SHP77 (cell line): ENCODE measurements at regions not wholly inside any gene's neighbourhood (a gene's known extent, or its start where the extent isn't known, plus 50 kb on each side); places are given as distances from the start of the nearest gene placed in this dataset.

Experiments used
- DNase-seq, 2 experiments: peaks; one replicate each; lab custom pipeline; 2025; lab: John Stamatoyannopoulos, UW

DNA sequence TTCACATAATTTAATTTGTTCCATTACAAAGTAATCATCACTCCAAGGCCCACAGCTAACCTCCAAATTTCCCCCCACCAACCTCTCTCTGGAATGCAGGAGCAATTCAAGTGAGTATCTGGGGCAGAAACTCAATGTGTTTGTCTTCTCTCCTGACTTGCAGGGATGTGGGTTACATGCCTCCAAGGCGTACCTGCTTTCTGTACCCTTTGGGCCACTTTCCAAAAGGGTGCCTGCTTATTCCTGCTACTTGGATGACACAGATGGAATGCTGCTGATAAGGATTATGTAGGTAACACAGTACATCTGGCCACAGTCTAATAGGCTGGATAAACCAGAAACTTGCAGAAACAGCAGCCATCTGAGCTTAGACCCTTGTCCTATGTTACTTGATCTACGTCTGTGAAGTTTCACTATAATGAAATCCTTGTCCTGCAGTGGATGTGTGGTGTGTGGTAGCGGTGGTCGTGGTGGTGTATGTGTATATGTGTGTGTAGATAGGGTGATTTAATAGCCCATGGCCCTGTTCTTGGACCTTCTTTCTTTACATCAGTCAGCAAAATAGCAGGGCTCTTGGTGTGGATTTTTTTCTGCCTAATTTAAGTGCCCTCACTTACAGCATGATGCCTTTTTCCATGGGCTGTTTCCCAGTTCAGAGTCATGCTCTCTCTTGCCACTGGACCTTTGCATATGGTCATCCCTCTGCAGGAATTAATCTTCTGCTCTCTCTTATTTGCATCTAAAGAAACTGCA lies 175.9 kb downstream of the ZDHHC21 start:
- DNase-seq, result no peak

DNA sequence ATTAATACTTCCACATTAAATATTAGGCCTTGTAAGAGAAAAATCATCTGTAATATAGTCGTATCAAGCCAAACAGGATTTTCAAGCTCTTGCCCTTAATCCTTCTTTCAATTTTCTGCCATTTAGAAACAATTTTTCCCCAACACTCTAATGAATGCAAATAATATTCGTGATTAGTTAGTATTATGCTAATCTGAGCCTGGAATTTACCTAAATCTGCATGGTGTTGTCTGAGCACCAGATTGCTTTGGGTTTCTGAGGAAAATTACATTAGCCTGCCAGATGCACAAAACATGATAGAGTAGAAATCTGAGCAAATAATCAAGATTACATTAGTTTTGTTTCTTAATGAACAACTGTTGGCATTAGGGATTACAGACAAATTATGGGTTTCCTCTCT lies 176.6 kb downstream of the ZDHHC21 start:
- no peak for DNase-seq

DNA sequence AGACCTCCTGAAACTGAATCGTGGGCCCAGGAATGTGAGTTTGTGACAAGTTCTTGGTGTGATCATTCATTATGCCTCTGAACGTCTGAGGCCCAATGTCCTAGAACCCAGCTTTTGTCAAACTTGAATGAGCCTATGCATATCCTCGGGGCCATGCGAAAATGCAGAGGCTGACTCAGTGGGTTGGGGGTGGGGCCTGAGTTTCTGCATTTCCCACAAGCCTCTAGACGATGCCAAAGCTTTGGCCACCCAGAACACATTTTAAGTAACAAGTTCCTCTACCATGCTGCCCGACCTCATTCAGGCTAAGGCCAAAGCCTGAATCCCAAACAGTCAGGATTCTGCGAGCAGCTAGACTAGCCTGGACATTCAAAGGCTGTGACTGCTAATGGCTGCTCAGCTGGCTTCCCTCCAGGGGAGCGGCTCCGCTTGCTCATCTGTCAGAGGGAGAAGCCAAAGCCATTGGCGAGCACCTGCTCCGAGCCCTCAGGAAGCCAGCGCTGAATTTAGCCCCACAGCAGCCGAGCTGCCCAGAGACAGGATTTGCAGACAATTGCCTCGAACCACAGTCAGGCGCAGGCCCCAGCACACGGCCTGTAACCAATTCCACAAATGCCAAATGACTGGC lies 177.5 kb downstream of the ZDHHC21 start:
- peak; percentile 69 to 88 for DNase-seq

DNA sequence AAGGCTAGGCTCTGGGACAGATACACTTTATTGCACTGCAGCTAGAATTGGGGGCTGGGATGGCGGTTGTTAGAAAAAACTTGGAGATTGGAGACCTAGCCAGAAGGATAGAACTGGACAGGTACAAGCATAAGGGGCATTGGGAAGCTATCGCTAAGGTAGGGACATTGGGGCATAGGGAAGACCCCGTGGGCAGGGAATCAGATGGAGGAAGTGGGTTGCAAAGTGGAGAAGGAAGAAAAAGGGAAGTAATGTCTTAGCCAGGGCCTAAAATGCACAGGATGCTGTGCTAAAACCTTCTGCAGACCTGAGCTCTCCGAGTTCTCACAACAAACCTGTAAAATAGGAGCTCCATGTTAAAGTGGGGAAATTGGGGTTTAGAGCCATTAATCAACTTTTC lies 178.2 kb downstream of the ZDHHC21 start:
- DNase-seq, result no peak

DNA sequence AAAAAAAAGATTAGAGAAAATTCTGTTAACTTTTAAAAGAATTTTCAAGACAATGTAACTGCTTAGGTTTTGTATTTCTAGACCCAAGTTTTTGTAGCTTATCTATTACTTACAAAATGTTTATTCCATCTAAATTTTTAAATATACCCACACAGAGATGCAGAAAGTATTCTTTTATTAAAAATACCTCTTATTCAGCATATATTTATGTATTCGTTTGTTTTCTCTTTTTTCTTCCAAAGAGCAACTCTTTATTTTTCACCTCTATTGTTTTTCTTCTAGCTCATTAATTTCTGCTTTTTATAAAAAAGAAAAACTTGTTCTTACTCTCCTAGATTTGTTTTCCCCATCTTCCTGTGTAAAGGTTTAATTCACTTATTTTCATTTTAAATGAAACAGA lies 180.3 kb downstream of the ZDHHC21 start:
- no peak for DNase-seq

DNA sequence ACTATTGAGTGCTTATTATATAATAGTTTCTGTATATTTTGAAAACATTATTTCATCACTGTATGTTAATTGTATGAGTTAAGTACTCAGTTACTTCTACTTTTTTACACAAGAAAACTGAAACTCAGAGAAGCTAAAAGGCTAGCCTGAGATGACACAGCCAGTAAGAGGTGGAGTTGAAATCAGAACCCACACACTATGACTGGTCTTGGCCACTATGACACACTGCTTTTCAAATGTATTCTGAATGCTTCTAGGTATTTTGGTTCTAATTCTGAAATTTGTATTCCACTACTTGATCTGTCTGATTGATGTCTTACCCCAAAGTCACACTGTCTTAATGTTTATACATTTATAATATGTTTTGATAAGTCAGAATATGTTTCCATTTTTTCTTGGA lies 181.8 kb downstream of the ZDHHC21 start:
- DNase-seq, result no peak

DNA sequence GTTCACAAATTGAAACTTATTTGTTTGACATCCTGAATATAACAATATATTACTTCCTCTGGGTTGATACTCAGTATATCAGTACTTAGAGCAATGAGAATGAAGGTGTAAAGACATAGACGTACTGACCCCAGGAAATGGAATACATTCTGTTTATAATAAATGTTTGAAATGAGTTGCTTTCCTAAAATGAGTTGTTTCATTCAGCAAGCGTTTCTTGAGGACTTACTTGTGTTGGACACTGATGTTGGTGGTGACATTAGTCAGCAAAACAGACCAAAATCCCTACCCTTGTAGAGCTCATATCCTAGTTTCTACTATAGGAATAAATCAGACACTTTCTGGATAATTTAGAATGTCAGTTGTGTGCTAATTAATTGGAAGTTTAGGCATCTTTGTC lies 184.3 kb downstream of the ZDHHC21 start:
- no peak for DNase-seq

DNA sequence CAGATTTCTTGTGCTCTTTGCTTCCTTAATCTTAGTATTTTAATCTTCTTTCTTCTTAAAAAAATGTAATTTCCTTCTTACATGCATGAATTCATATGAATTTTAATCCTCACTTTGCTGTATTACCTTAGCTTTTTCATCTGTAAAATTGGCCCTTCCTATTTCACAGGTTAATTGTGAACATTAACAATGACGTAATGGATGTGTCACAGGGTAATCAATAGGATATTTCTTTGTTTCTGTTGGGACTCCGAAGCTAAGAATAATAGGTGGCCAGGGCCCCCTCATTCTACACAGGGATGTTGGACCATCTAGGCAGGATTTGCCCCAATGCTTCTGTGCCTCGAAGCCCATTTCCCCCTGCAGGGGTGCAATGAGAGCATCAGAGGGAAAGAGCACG lies 187.4 kb upstream of the NFIB start:
- DNase-seq, result no peak

DNA sequence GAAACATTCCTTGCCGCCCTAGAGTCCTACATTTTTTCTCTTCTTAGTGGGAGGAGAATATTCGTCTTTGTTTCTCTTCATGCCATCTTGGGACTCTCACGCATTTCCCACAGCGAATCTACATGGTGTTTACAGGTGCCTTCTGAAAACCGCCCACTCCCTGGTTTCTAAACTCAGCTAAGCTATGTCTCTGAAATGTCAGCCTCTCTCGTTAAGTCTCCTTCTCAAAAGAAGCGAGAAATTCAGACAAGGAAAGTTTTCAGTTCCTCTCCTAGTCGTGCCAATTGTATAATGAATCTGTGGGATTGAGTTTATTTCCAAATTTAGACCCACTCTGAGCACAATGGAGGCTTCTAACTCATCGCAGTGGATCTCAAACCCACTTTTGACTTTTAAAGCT lies 186.8 kb upstream of the NFIB start:
- no peak for DNase-seq

DNA sequence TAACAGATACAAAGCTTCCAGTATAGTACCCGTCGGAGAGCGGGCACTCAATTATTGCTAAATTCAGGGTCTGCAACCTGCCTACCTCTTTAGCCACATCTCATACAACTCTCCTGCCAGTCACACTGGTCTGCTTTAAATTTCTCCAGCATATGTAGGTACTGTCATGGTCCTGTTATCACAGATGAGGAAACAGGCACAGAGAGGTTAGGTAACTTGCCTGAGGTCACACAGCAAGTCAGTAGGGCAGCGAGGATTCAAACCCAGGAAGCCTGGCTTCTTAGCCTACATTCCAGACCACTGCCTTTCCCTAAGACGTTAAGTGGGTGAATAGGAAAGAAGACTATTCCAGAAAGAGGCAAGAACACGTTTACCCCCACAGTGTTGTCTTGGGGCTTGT lies 186.0 kb upstream of the NFIB start:
- no peak for DNase-seq

DNA sequence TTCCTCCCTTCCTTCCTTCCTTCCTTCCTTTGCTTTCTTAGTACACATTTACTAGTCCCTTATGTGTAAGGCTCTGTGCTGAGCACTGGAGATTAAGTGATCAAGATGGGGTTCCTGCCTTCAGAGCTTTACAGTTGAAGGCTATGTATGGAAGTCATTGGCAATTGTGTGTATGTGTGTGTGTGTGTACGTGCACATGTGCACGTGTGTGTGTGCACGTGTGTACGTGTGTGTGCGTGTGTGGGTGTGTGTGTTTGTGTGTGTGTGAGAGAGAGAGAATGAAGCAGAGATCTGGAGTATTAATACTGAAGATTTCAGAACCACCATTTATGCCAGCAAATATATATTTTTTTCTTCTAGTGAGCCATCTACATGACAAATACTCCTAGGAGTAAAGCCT lies 184.9 kb upstream of the NFIB start:
- DNase-seq, result no peak

DNA sequence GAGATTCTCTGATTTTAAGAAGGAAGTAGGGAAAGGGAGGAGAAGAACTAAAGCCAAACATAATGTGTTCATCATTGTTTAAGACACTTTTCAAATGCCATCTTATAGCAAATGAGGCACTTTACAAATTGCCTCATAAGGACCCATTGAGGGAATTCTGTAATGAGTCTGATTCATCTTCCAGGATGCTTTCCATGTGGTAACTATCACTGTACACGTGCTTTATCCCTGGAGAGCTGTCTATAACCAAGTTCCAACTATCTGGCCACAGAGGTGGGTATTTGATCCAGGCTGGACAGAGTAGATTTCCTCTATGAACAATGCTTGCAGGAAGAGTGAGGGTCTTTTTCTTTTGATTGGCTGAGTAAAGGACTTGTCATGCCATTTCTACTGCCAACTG lies 183.5 kb upstream of the NFIB start:
- no peak for DNase-seq

DNA sequence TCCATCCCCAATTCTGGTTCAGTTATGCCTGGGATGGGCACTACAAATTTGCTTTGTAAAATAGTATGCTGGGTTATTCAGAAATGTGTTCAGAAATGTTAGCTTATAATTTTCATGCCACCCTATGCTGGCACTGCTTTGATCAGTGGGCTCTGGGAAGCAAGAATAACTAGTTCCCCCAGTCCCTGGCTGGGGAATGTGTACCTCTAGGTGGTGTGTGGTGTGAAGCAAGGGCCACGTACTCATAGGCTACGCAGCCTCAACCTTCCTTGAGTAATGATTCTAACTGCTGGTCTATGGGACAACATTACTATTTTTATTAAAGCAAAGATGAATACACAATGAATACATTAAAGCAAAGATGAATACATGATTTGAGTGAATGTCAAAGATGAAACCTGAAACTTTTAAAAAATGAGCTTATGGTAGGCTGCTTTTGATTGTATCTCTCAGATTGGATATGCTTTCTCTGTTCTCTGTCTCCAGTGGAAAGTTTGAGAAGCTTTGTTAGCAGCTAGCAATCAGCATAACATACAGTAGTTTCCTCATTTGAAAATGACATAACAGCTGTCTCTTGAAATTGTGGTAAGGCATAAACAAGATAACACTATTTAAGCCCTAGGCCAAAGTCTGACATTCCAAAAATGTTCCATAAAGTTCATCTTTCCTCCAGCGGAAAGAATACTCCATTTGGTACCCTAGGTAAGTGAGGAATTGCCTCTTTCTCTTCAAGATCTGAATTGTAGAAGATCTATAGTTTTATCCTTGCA lies 174.7 kb upstream of the NFIB start:
- DNase-seq, result no peak

DNA sequence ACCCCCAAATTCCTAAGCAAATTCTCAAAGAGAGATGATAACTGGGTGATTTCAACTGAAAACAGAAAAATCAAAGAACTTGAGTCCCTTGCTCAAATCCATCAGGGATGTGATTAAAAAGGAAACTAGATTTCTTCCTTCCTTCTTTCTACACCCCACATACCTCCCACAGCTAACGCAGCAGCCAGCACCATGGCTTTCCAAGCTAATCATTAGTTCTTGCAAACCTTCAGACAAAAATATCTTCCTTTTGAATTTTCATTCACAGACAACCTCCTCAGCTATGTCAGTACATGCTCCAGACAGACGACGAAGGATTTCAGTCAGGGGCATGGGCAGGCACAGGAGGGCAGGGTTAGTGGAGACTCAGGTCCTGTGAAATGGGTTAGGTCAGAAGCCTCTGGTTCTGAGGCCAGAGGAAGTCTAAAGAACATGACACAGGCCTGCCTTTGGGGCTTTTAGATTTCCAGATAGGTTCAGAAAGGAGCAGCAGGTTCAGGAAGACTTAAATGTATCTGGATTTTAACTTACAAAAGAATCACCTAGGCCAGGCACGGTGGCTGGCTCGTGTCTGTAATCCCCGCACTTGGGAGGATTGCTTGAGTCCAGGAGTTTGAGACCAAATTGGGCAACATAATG lies 173.7 kb upstream of the NFIB start:
- DNase-seq, result no peak

DNA sequence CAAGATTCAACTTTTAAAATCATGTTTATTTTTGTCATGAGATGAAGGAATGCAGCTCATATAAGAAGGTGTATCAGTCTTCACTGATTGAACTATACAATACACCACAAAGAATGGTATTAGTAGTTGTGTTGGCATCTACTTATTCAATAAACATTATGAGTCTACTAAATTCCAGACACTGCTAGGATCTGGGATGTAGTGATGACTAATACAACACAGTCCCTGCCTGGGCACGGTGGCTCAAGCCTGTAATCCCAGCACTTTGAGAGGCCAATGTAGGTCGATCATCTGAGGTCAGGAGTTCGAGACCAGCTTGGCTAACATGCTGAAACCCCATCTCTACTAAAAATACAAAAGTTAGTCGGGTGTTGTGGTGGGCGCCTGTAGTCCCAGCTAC lies 171.4 kb upstream of the NFIB start:
- no peak for DNase-seq

DNA sequence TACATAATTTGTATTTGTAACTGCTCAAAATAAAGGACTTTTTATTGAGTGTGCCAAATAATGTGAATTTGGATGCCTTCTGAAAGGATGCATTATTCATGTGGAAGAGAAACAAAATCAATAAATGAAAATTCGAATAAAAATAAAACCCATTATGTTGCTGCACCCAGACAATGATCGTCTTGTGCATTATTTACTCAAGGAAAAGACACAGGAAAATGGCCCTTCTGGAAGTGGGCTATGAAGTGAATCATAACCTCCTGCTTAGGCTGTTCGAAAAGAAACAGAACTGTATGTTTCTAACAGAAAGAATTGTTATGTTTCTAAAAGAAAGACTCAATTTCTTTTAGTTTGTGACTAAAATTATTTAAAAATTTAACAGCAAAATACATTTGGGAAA lies 168.9 kb upstream of the NFIB start:
- no peak for DNase-seq

DNA sequence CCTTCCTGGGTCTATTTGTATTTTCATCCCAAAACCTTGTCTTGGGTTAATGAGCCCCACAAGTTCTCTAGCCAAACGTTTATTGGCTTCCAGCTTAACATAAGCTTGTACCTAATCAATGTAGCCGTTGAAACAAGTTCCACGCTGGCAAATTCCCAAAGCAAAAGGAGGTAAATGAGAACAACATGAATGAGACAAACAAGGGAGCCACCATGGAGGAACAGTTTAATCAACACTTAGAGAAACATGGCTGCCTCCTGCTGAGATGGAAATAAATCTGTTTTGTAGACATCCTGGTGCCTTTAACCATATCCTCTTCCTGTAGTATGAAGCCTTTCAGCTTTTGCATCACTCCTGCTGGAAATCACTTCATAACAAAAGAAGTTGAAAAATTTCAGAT lies 166.6 kb upstream of the NFIB start:
- DNase-seq, result no peak

DNA sequence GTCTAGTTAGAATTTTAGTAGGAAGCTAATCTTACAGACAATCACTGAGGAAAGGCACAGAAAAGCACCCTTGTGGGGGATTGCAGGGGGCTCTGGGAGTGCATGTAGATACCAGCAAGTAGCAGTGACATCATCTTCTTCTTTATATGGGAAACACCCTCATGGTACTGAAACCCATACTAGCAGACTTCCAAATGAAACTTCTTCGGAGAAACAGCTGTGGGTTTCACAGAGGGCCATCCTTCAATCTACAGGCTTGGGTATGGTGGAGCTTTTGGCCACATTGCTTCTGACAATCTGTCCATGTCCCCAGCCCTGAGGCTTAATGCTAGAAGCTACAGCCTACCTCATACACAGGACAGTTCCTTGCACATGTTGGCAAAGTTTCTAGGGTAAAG lies 165.2 kb upstream of the NFIB start:
- no peak for DNase-seq

DNA sequence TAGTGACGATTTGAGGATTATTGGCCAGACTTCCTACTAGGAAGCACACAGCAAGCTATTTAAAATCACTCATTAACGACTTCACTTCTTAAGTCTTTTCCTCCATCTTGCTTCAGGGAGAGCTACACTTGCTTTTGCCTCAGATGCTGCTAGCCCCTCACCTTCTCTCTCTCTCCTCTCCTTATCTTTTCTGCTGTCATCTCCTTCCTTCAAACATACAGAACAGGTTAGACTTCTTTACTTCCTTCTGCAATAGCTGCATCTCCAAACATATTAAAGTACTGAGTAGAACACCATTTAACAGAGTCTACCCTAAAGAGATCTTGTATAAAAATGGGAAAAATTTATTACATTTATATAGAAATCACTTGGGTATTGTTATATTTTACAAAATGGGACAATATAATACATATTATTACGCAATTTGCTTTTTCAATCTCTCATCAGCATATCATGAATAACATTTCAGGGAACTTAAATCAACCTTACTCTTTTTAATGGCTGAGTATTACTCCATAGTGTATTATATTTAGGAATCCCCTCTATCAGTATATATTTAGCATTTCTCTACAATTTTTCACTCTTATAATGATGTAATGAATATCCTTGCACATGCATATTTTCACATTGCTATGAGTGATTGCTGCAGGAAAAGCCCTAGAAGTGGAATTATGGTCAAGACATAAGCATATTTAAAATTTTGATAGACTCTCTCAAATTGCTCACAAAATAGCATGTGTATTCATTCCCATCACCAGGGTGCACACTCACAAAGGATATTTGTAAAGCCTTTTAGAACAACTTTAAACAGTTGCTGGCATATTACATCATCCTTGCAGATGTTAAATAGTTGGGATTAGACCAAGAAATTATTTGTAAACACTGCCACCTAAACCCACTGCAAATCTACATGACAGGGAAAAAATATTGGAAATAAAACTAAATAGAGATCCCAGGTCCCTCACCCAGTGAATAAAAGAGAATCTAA lies 164.5 kb upstream of the NFIB start:
- DNase-seq, result no peak

DNA sequence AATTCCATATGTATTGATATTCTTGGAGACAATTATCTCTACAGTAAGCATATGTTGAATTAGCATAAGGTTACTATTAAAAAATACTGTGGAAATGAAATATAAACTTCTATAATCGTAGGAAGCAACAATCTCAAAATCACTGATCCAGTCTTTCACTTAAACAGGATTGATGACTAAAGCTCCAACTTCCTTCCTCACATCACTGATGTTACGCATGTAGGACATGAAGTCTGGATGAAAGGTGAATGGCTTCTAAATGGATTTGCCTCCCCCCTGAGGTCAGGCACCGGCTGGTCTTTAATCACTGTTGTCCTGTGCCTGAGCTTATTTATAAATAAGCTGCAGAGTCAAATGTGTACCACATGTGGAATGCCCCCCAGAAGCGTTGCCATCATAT lies 157.1 kb upstream of the NFIB start:
- DNase-seq, result no peak

DNA sequence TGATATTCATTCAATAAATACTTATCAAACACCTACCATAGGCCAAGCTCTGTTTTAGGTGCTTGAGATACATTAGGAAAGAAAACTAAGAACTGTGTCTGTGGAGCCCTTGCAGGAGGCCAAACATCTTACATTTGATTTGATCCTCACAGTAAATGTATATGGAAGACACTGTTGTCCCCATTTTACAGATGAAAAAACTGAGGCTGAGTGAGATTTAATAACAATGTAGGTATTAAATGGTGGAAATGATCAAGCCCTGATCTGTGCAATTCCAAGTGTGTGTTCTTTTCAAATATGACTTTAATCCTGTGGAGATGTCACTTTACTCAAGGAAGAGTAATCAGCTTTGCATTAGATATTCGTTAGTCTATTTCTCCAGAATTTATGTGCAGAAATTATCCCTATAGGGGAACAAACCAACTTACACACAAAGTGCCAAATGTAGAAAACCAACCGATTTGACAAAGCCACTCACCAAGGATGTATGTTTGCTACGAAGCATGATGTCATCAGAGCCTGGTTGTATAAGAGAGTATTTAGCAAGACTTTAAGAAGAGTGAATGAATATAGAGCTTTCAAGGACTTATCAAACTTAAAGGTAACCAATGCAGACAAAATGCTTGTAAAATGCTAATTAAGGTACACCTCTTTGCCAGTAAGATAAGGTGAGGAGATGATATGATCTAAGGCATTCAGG lies 153.9 kb upstream of the NFIB start:
- no peak for DNase-seq
